ENCODE measurements at regions not wholly inside any gene's neighbourhood (a gene's known extent, or its start where the extent isn't known, plus 50 kb on each side); places are given as distances from the start of the nearest gene placed in this dataset.

GRCh38 chr18:25648716-25649260 lies 296.8 kb upstream of the ZNF521 start:
- TF ChIP-seq, protein P1, sequence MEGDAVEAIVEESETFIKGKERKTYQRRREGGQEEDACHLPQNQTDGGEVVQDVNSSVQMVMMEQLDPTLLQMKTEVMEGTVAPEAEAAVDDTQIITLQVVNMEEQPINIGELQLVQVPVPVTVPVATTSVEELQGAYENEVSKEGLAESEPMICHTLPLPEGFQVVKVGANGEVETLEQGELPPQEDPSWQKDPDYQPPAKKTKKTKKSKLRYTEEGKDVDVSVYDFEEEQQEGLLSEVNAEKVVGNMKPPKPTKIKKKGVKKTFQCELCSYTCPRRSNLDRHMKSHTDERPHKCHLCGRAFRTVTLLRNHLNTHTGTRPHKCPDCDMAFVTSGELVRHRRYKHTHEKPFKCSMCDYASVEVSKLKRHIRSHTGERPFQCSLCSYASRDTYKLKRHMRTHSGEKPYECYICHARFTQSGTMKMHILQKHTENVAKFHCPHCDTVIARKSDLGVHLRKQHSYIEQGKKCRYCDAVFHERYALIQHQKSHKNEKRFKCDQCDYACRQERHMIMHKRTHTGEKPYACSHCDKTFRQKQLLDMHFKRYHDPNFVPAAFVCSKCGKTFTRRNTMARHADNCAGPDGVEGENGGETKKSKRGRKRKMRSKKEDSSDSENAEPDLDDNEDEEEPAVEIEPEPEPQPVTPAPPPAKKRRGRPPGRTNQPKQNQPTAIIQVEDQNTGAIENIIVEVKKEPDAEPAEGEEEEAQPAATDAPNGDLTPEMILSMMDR (IDR thresholded peaks at IDR 0.05): no peak
- DNase-seq (ENCODE audit: low spot score): no peak
- H3K27ac ChIP-seq: no peak overlapping the region
- no peak overlapping the region for H3K4me3 ChIP-seq

- no peak overlapping the region for H3K4me3 ChIP-seq
- TF ChIP-seq, protein P1 (IDR thresholded peaks at IDR 0.05): no peak
- H3K27ac ChIP-seq: no peak overlapping the region
- DNase-seq (ENCODE audit: low spot score): no peak
These were observed 295.4 kb upstream of the ZNF521 start for GRCh38 chr18:25647404-25647803.

GRCh38 chr18:25646971-25647370 lies 295.0 kb upstream of the ZNF521 start:
- DNase-seq (ENCODE audit: low spot score): no peak
- no peak overlapping the region for H3K27ac ChIP-seq
- no peak overlapping the region for H3K4me3 ChIP-seq
- TF ChIP-seq, protein P1 (IDR thresholded peaks at IDR 0.05): no peak

DNA sequence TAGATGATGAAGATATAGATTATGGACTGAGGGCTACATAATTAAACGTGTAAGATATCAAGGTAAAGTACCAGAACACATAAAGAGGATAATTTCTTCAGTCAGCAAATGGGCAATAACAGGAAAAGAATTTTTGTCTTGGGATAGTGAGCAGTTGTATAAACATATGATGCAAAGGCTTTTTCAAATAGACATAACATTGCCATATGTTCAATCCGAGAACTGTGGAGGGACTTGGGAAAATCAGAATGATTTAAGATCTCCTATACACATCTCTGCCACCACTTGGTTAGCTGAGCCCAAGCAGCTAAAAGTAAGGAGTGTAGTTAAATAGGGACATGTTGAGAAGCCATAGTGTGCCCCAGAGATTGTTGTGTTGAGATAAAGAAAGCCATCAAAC lies 287.6 kb upstream of the ZNF521 start:
- Histone ChIP-seq H3K27ac (no peak overlapping the region), H3K4me3 (no peak overlapping the region)
- TF ChIP-seq, protein P1 (IDR thresholded peaks at IDR 0.05): no peak
- DNase-seq (ENCODE audit: low spot score): no peak

- Histone ChIP-seq H3K4me3 (no peak overlapping the region), H3K27ac (no peak overlapping the region)
- TF ChIP-seq, protein P1 (IDR thresholded peaks at IDR 0.05): no peak
- no peak for DNase-seq (ENCODE audit: low spot score)
These were observed 281.6 kb upstream of the ZNF521 start for GRCh38 chr18:25633563-25633962.

DNA sequence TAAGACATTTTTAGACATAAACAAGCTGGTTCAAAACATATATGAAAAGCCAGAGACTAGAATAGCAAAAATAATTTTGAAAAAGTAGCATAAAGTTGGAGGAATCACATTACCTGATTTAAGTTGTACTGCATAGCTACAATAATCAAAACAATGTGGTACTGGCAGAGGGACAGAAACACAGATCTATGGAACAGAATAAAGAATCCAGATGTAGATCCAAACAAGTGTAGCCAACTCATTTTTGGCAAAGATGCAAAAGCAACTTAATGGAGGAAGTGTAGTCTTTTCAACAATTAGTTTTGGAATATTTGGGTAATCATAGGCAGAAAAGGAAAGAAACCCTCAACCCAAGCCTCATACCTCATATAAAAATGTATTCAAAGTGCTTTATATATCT lies 278.7 kb upstream of the ZNF521 start:
- Histone ChIP-seq H3K4me3 (no peak overlapping the region), H3K27ac (no peak overlapping the region)
- TF ChIP-seq, protein P1 (IDR thresholded peaks at IDR 0.05): no peak
- no peak for DNase-seq (ENCODE audit: low spot score)

GRCh38 chr18:25621682-25622081 lies 269.7 kb upstream of the ZNF521 start:
- TF ChIP-seq, protein P1 (IDR thresholded peaks at IDR 0.05): no peak
- Histone ChIP-seq H3K4me3 (no peak overlapping the region), H3K27ac (no peak overlapping the region)
- DNase-seq (ENCODE audit: low spot score): no peak
